HG03558 (cell line): ENCODE measurements at regions not wholly inside any gene's neighbourhood (a gene's known extent, or its start where the extent isn't known, plus 50 kb on each side); places are given as distances from the start of the nearest gene placed in this dataset.

Experiments used
- ATAC-seq: cut with Tn5 transposase; IDR thresholded peaks from one replicate; pipeline ENCODE4 v1.9.1; 2021; ENCODE audit warnings: moderate number of reproducible peaks; ENCODE audit not compliant: unreplicated experiment; ENCODE audit errors: extremely low read depth

GRCh38 chr15:96390986-96391385 is 60.5 kb downstream of the NR2F2 start:
- no peak for ATAC-seq

- ATAC-seq: no peak
These were observed 62.1 kb downstream of the NR2F2 start for GRCh38 chr15:96392380-96393208.

- ATAC-seq: no peak
These were observed 62.7 kb downstream of the NR2F2 start for GRCh38 chr15:96393209-96393513.

GRCh38 chr15:96395687-96396086 is 65.2 kb downstream of the NR2F2 start:
- ATAC-seq: no peak

GRCh38 chr15:96398776-96399175 is 68.3 kb downstream of the NR2F2 start:
- ATAC-seq: no peak

GRCh38 chr15:96402403-96402802 is 71.9 kb downstream of the NR2F2 start:
- no peak for ATAC-seq

- no peak for ATAC-seq
These were observed 72.6 kb downstream of the NR2F2 start for GRCh38 chr15:96403071-96403470.

GRCh38 chr15:96403932-96404331 is 73.4 kb downstream of the NR2F2 start:
- ATAC-seq: no peak

- ATAC-seq: no peak
These were observed 74.1 kb downstream of the NR2F2 start for GRCh38 chr15:96404560-96404959.

GRCh38 chr15:96406291-96406690 is 75.8 kb downstream of the NR2F2 start:
- ATAC-seq: no peak

- ATAC-seq: no peak
These were observed 76.2 kb downstream of the NR2F2 start for GRCh38 chr15:96406701-96407100.

GRCh38 chr15:96407482-96407881 is 77.0 kb downstream of the NR2F2 start:
- no peak for ATAC-seq

- ATAC-seq: no peak
These were observed 78.2 kb downstream of the NR2F2 start for GRCh38 chr15:96408591-96409183.

- ATAC-seq: no peak
These were observed 79.0 kb downstream of the NR2F2 start for GRCh38 chr15:96409215-96410138.

GRCh38 chr15:96410175-96411055 is 79.9 kb downstream of the NR2F2 start:
- ATAC-seq: no peak

- no peak for ATAC-seq
These were observed 80.8 kb downstream of the NR2F2 start for GRCh38 chr15:96411056-96412031.

GRCh38 chr15:96412045-96412905 is 81.8 kb downstream of the NR2F2 start:
- no peak for ATAC-seq

GRCh38 chr15:96412906-96413231 is 82.4 kb downstream of the NR2F2 start:
- ATAC-seq: no peak
